HG03095 (cell line): ENCODE measurements at regions not wholly inside any gene's neighbourhood (a gene's known extent, or its start where the extent isn't known, plus 50 kb on each side); places are given as distances from the start of the nearest gene placed in this dataset.

Experiments used
- ATAC-seq: cut with Tn5 transposase; IDR thresholded peaks from one replicate; pipeline ENCODE4 v1.9.1; 2021; ENCODE audit warnings: moderate library complexity; ENCODE audit not compliant: unreplicated experiment

DNA sequence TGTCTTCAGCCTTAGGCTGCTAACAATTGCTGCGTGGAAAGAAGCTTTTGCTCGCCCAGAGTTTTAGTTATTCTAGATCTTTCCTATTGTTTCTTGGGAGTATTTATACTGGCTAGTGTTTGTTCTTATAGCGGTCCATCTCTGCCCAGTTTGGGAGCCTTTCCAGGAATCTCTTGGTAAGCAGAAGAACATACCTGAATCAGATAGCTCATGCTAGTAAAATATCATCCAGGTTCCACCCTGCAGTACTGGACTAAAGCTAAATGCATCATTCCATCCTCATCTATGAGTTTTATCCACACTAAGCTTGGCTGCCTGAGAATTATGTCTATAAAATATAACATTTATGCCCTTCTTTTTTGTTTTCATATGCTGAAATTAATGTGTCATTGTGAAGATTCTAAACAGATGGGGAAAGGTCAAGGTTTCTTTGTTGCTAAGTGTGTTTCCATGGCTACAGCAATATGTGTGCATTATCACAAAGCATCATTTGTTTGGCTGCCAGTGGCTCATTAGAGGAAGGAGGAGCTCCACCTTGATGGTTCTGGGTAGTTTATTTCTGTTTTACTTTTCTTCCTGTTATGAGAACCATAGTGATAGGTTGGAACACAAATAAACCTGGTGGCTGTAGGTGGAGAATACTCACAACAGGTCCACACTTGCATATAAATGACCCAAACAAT lies 182.8 kb downstream of the PIK3C3 start:
- no peak for ATAC-seq

DNA sequence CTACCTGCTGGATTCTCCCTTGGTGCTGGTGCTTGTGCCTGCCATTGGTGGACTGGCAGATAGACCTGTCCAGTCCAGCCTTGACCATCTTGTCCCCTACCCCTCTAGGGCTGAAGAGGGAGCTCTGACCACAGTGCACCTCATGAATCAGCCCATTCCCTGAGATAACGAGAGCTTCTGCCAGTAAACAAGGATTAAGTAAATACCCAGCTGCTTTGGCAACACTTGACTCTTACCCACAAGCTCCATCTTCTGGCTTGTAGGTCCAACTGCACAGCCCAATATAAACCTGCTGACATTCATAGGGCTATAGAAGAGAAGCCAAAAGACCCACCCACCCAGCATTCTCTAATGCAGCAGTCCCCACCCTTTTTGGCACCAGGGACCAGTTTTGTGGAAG lies 186.4 kb downstream of the PIK3C3 start:
- ATAC-seq = no peak

DNA sequence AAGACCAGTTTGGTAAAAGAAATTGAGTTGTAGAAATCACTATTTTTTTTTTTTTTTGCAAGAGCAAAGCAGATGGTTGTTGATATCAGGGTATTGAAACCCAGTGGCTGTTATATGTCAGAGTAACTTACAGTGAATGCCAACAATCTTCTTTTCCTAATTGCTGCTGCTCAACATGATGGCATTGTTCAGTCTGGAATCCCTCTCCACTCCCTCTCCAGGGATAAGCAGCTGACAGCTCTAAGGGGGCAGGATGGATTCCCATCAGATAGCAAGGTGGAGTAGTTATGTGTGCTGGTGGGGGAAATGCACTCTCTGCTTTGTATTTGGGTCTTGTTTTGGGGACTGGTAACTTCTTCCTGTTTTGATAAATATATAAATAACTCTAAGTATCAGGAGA lies 200.0 kb downstream of the PIK3C3 start:
- no peak for ATAC-seq

DNA sequence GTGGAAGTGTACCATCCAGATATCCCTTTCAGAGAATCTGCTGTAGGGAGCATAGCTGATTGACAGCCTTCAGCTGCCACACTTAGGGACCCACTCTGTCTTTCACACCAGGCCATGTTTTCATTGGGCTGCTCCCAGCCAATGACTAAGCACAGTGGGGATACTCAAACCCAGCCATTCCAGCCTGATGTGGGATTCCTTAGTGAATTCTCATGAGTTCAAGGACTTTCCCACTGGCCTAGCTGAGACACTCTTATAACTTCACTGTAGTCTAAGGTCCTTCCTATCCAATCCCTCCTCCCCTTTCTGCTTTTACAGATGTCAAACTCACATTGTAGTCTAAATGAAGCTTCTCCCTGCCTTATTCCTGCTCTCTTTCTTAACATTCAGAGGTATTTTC lies 201.2 kb downstream of the PIK3C3 start:
- no peak for ATAC-seq

DNA sequence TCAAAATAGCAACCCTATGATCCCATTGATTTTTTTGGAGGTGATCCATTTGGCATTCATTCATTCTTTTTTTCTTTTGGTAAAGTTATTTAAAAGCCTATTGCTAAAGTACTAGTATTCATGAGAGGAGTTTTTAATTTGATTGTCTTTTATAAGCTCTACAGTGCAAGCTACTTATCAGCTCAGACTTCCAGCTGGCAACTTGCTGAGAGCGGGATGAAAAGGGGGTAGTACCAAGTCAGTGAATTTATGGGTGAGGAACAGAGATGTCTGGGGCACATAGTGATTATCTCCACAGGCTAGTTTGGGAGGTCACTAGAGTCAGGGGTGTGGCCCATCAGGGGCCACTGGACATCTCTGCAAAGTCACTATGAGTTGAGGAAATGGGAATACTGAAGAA lies 202.4 kb downstream of the PIK3C3 start:
- ATAC-seq = no peak

DNA sequence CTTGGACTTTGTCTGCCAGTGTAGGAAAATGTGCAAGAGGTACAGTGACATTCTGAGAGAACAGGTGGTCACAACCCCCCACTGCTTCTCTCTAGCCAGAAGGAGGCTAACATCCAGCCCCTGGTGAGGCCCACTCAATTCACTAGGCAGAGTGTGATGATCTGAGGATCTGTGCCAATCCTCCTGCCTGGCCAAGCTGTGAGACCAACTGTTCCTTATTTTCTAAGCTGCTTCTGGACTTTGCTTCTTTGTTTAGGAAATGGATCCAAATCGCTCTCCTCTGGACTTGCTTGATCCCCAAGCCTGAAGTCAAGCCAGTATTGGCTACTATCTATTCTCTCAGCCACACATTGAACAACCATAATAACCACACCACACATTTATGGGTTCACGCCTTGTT lies 202.8 kb downstream of the PIK3C3 start:
- no peak for ATAC-seq

DNA sequence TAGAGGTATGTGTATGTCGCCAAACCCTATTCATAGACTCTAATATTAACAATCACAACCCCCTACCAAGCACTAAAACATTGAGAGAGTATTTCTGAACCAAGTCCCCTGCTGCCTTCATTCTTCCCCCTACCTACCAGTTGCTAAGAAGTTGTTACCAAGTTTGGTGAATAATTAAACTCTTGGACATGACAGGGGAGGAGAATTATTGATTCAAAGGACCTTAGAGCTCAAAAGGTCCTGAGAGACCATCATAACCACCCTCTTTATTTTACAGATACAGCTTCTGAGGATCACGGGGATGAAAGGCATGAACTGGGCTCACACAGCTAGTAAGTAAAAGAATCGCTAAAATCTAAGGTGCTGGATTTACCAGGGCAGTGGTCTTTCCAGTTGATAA lies 204.1 kb downstream of the PIK3C3 start:
- ATAC-seq = no peak

DNA sequence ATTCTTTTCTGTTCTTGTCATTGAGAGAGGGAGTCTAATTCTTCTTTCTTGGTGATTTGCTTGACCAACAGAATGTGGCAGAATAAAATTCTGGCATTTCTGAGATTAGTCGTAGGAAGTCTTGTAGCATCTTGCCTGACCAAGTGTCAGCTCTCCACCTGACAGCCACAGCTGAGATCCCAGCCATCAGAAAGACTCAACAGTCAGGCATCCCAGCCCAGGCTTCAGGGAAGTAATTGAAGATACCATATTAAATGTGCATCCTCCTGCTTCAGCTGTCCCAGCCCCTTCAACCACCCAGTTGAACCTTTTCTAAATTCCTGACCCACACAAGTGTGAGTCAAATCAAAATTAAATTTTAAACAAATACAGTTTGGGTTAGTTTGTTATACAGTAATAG lies 208.3 kb downstream of the PIK3C3 start:
- ATAC-seq = no peak

DNA sequence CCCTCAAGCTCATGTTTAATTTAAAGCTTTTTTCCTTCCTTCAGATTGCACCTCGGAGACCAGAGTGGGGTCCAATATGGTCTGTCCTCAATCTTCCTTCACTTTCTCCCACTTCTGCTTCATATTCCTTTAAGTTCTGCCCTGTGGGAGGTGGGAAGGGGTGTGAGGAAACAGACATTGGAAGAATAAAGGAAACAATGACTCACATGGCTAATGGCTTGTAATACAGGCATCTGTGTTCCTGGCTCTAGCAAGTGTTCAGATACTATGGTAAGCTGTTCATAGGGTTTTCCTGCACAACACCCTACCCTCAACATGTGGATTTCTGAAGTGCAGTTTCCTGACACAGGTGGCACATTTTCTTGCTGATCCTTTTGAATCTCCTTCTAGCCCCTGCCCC lies 209.5 kb downstream of the PIK3C3 start:
- no peak for ATAC-seq

DNA sequence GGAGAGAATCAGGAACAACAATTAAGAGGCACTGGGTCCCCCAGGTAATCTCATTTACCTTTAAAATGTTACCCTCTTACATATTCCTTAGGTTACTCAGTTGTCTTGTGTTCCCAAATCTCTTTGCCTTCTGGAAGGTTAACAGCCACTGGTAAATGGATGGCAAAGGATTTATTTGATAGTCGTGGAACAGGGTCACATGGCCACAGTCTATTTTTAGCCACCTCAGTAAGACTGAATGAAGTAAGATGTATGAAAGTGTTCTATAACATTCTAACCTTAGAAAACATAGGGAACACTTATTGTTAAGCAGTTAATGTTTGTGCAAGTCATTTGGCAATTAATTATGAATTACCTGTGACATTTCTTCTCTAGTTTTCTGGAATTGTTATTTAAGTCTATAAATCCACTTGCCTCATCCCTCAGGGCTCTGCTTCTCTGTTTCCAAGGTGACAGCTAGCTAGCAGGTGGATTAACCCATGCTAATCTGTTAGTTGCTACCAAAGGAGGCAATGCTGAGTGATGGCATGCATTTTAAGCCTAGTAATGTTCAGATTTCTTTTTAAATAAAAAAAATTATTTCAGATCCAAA lies 211.0 kb downstream of the PIK3C3 start:
- no peak for ATAC-seq

DNA sequence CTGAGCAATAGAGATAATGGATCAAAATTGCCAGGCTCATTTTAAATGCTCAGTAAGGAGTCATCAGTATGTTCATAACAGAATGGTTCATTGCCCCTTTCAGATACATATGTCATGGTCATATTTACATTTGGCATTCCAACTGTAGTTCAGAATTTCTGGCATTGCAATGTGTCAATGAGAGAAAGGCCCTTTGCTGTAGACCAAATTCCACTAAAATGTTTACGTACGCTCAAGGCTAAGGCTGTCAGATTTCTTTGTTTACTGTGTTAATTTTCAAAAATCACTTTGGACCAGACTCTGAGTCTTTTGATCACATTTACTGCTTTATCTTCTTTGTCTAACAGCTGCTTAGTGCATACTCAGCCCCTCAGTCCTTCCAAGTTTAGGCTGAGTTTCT lies 213.5 kb downstream of the PIK3C3 start:
- no peak for ATAC-seq

DNA sequence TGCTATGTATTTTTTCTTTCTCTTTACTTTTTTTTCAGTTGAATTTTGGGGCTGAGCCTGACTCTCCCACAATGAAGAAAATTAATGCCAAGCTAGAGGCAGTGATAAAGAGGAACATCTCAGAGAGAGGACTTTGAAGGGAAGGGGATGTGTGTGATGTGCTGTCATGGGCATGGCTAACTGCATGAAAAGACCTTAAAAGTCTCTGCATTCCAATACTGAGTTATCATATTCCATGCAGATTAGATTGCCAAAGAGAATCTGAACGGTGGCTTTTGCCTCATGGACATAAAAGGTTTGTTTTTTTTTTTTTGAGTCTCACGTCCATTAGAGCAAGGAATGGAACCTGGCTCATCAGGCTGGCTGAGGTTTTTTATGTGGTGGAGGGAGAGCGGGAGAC lies 213.9 kb downstream of the PIK3C3 start:
- no peak for ATAC-seq

DNA sequence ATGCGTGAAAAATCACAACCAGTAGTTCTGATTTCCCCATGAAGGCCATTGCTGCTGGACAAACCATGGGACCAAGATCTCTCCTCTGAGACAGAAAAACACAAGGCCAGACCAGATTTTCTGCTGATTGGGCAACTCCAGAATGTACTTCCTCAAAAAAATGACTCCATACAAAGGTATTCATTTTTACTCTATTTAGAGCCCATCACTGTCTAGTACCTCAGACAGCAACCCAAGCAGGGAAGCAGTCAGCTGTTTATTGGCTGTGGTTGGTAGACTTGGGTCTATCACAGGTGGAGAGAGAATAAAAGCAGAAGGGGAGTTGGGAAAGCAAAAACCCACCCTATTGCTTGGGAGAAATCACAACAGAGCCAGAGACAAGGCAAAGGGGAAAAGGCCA lies 219.9 kb downstream of the PIK3C3 start:
- no peak for ATAC-seq

DNA sequence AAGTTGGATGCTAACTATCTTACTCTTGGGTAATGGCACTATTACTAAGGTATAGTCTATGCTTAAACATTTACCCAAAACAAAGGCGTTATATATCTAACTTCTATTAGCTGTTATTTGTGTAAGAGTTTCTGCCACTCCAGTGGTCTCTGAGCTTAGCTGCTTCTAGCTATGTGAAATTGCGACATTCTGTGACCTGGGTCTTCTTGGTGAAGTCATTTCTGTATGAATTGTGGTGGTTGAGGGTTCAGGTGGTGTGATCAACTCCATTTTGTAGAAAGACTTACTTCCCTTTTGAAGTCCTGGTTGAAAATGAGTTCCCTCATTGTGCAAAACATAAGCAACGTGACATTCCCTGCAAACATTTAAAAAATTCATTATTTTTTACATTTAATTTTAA lies 221.6 kb downstream of the PIK3C3 start:
- no peak for ATAC-seq

DNA sequence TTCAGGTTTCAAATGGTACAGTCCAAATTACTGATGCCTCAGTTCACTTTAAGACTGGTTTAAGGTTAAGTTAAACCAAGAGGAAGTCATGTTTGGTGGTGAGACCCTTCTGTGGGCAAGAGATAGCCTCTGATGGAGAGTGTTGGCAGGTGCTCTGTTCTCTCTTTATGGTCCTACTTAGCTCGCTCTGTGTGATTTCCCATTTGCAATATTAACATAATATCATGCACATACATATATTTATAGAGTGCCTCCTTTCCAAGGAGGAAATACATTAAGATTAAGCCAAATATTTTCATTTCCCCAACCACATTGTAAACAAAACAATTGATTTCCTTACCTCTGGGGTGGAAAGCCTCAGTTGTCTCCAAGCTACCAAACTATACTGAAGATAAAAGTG lies 222.4 kb downstream of the PIK3C3 start:
- ATAC-seq = no peak

DNA sequence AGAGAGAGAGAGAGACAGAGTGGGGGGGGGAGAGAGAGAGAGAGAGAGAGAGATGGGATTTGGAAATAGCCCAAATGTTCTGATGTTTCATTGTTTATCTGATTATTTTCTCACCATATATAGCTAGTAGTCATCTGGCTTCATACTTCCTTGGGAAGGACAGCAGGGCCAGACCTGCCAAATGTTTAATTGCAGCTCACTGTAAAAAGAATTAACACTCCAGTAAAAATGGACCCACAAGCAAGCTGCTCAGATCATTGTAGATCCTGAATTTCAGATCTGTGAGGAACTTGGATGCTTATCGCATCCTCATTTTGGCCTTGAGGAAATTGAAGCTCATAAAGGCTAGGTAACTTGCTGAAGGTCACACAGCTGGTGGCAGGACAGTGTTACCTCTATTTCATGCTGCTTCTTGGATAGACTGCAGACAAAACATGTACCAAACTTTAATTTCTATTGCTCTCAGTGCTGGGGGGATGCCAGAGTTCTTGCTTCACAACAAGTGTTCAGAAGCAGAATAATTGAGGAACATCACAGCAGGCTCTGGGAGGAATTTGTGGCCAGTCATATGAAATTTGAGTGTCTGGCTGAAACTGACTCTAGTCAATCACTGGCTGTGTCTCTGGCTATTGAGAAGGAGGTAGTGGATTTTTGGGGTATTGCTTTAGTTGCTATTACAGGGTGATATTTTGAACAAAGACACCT lies 223.5 kb downstream of the PIK3C3 start:
- ATAC-seq = no peak

DNA sequence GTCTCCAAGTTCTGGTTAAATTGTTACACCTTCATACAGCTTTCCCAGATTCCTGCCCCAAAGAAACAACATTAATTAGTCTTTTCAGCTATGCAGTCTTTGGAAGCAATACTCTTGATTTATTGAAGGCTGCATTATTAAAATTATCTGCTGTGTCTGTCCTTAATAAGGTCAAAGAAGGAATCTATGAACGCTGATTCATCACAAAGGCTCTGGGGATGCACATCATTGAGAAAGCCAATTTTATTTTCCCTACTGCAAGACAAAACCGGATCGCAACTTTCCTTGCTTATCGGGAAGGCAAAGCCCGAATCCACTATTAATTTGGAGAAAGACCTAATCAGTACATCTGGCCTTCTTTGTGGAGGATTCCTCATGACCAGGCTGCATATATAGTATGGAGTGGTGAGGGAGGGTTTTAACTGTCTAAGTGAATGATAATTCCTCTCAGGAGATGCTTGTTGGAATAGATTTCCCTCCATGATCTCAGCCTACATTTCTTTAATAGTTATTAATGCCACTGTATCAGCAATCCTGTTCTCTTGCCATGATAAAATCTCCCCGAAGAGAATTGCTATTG lies 224.6 kb downstream of the PIK3C3 start:
- no peak for ATAC-seq

DNA sequence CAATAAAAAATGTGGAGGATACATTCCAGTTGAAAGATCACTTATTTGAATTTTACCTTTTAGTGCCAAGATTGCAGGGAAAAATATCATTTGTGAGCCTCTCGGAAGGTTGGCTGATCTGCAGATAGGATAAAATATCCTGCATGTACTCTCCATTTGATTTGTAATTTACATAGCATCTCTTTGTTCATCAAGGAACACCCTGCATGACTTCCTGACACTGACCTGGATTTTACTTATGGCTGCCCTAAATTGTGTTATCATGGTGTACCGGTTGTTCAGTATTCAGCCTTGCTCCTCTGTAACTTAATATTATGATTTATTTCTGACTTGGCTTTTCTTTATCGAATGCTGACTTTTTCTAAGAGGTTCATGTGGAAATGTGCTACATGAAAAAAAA lies 226.4 kb downstream of the PIK3C3 start:
- ATAC-seq = no peak

DNA sequence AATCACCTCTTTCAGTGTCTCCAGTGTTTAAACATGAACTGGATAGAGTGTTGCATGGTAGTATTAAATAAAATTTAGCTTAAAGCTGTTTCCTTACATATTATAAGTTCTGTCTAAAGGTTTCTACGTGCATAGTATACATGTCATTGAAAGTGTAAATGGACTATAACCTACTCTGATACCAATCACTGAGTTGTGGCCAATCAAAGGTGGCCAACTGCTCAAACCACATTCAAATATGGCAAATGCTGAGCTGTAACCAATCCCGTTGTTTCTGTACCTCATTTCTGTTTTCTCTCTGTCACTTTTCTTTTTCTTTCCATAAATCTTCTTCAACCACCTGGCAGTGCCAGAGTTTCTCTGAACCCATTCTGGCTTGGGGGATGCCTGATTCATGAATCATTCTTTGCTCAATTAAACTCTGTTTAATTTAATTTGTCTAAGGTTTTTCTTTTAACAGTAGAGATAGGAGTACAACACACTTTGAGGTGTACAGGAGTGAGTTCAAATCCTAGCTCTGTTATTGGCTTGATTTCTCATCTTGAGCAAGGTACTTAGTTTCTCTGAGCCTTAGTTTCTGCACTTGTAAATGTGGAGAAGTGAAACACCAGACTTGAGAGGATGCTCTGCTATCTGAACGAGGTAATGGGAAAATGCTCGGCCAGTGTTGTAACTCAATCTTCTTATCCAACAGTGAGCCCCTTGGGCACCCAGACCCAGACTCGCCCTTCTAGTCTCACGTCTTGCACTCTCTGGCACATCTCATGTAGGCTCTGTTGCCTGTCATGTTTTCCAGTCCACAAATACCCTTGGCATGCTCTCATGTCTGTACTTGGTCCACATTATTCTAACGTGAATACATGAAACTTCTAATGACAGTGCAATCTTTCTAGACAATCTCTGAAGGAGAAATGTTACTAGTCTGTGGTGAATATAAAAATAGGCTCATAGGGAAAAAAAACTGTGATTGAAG lies 228.0 kb downstream of the PIK3C3 start:
- no peak for ATAC-seq

DNA sequence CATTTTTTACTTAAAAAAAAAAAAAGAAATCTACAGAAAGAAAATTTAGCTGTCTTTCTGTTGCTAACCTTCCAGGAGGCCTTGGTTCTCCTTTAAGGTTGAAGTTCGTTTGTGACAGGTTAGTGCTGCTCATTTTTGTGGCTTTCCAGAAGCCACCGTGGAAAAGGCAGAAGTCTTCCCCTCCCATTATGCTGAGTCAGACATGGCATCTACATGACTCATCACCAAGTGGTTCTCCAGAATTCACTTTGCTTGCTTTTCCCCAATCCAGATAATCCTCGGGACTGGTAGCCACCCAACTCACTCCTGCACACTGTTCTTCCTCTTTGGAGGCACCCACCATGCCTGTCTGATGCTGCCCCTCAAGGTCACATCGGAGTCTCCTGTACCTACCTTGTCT lies 228.7 kb downstream of the PIK3C3 start:
- no peak for ATAC-seq
